ENCODE measurements at regions not wholly inside any gene's neighbourhood (a gene's known extent, or its start where the extent isn't known, plus 50 kb on each side); places are given as distances from the start of the nearest gene placed in this dataset.
"Not testable (repeated sequence)": the region's sequence is repeated elsewhere in the genome, so short reads cannot be mapped to it uniquely, and the experiment has no call there.

DNA sequence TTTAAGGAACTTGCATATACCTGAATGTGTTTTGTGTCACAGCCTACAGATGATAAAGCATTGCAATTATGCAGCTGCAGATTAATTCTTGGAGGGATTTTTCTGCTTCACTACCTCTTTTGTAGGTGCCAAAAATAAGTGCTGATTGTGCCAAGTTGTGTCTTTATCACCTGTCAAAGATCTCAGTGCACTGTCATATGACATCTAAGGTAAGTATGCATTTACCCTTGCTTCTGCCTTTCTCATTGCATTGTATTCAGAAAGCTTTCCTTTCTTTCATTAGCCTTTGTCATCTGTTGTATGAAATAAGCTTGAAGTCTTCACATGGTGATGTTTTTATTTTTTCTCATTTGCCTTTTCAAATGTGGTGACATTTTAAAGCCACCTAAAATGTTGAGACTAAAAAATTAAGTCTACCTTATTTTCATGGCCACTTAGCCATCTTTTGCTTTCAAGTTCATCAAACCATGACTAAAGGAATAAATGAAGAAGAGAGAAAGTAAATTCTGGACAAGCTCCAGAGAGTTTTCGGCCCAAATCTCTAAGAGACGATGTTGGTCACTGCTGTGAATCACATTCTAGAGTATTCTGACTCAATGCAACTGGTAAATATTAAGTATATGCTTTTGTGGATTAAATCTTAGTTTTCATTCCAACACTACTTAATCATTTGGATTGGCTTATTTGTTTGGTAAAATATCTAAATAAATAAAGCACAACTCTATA, 381.8 kb upstream of the EPHA3 start:
- ATAC-seq (no peak), DNase-seq (ENCODE audit: low spot score) (no peak)
- Mint-ChIP-seq H3K9me3 (peaks cover 12% of the 10 kb centered on the region), H3K27ac (no peak overlapping the region), H3K27me3 (no peaks in the 10 kb centered on the region), H3K4me3 (no peak overlapping the region), H3K4me1 (ENCODE audit: low read depth in 2 of 2) (no peaks in the 10 kb centered on the region), H3K36me3 (peaks cover 13% of the 10 kb centered on the region)

DNA sequence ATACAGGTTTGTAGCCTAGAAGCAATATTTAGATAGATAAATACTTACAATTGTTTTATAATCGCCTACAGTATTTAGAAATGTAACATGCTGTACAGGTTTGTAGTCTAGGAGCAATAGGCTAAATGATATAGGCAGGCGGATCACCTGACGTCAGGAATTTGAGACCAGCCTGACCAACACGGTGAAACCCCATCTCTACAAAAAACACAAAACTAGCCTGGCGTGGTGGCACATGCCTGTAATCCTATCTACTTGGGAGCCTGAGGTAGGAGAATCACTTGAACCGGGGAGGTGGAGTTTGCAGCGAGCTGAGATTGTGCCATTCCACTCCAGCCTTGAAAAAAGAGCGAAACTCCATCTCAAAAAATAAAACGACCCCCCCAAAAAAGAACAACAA, 375.2 kb upstream of the EPHA3 start:
- H3K27ac Mint-ChIP-seq: no peak overlapping the region

DNA sequence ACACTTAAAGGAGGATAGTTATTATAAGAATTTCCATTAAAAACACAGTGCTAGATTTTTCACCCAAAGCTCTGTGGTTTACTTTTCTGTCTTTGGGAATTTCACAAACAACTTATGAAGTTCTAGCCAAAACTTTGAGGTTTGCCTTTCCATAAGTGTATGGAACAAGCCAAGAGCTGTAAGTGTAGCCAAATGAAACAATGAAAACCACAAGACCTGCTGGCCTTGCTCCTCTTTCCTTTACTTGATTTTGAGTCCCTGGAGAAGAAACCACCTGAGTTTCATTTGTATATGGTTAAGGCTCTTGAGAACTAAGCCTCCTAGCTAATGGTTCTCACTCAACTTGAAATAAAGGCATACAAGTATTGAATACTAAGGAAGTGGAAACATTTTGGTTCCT, 365.3 kb upstream of the EPHA3 start:
- ATAC-seq (no peak), DNase-seq (ENCODE audit: low spot score) (no peak)
- Mint-ChIP-seq H3K4me3 (no peak overlapping the region), H3K27ac (no peak overlapping the region), H3K9me3 (peaks cover 14% of the 10 kb centered on the region), H3K27me3 (no peaks in the 10 kb centered on the region), H3K4me1 (ENCODE audit: low read depth in 2 of 2) (no peaks in the 10 kb centered on the region), H3K36me3 (peaks cover 6% of the 10 kb centered on the region)

More for the DNA sequence above, 375.2 kb upstream of the EPHA3 start:
- DNase-seq (ENCODE audit: low spot score) (no peak), ATAC-seq (no peak)
- peaks cover 15% of the 10 kb centered on the region for H3K9me3 Mint-ChIP-seq
- H3K36me3 Mint-ChIP-seq: peaks cover 7% of the 10 kb centered on the region
- H3K27me3 Mint-ChIP-seq: no peaks in the 10 kb centered on the region
- H3K4me1 Mint-ChIP-seq (ENCODE audit: low read depth in 2 of 2): no peaks in the 10 kb centered on the region
- no peak overlapping the region for H3K4me3 Mint-ChIP-seq

DNA sequence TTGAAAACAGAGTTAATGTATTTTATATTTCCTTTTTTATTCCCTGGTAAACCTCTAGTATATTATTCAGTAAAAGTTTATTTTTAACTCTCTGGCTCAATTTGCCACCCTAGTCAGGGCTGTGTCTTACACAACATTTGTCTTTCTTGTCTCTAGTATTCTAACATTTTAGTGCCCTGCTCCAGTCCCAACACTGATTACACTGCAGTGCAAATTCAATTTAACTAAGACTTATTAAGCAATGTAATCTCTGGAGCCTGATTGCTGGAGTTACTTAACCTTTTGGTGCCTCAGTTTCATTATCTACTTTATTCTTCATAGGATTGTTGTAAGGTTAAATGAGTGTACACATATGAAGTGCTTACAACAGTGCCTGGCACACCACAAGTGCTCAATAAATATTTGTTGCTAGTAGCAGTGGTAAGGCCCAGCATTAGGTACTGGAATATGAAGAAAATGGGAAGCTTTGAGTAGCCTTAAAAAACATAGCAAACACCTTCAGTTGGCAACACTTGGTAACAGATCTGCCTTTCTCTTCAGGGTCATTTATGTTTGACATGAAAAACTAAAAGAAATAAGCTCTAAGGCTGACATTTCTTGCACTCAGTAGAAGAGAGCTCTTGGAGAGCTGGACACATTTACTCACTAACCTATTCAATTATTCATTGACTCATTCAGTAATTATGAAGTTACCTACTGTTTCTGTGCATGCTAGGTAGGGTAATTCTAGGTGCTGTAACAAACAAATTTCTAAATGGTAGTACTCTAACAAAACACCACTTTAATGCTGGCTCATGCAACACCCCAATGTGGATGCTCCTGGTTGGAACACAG, 364.5 kb upstream of the EPHA3 start:
- Mint-ChIP-seq H3K36me3 (peaks cover 6% of the 10 kb centered on the region), H3K27me3 (no peaks in the 10 kb centered on the region)

DNA sequence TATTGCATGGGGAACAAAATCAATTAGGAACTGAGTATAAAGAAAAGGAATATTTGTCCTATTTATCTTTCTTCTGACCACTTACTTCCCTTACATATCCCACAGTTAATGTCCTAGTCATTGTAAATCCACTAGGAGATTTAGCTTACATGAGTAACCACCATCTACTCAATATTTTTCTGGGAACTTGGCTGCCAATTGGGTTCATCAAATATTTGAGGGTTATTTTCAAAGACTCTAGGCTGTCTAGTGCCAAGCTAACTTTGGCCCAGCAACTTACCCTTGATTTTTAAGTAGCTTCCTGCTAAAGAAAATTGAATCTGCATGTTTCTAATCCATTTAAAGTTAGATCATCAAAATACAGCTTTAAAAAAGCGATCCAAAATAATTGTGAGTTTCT, 362.5 kb upstream of the EPHA3 start:
- Mint-ChIP-seq H3K4me1 (ENCODE audit: low read depth in 2 of 2) (no peaks in the 10 kb centered on the region), H3K27ac (no peak overlapping the region)
- no peak for ATAC-seq

More for the DNA sequence above, 364.5 kb upstream of the EPHA3 start:
- no peak for ATAC-seq
- Mint-ChIP-seq H3K27ac (no peak overlapping the region), H3K4me1 (ENCODE audit: low read depth in 2 of 2) (no peaks in the 10 kb centered on the region), H3K9me3 (peaks cover 14% of the 10 kb centered on the region), H3K4me3 (no peak overlapping the region)
- DNase-seq (ENCODE audit: low spot score): no peak

DNA sequence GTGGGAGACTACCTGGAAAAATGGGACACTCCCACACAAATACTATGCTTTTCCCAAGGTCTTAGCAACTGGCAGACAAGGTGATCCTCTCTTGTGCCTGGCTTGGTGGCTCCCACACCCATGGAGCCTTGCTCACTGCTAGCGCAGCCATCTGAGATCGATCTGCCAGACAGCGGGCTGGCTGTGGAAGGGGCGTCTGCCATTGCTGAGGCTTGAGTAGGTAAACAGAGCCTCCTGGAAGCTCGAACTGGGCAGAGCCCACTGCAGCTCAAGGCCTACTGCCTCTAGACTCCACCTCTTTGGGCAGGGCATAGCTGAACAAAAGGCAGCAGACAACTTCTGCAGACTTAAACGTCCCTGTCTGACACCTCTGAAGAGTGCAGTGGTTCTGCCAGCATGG, 360.3 kb upstream of the EPHA3 start:
- H3K4me1 Mint-ChIP-seq (ENCODE audit: low read depth in 2 of 2); H3K4me3 Mint-ChIP-seq; H3K27me3 Mint-ChIP-seq; DNase-seq (ENCODE audit: low spot score); H3K27ac Mint-ChIP-seq; ATAC-seq: not testable (repeated sequence)
- H3K9me3 Mint-ChIP-seq: peaks cover 25% of the 10 kb centered on the region
- peaks cover 15% of the 10 kb centered on the region for H3K36me3 Mint-ChIP-seq

More for the DNA sequence above, 362.5 kb upstream of the EPHA3 start:
- Mint-ChIP-seq H3K36me3 (peaks cover 14% of the 10 kb centered on the region), H3K9me3 (peaks cover 28% of the 10 kb centered on the region), H3K27me3 (no peaks in the 10 kb centered on the region), H3K4me3 (no peak overlapping the region)
- DNase-seq (ENCODE audit: low spot score): no peak

DNA sequence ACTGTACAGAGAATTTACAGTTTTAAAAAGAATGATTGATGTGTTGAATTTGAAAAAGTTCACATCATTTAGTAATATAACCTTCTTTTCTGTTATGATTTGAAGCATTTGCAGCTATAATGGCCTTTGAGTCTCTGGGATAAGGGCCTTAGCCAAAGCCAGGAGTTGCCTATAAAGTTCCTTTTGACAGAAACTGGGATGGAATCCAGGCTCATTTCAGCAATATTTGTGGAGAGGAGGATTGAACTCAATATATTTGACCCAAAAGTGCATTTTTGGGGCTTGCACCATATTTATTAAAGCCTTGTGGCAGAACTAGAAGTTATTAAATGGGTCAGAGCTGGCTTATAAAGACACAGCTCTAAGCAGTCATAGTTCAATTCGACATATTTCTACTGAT, 348.7 kb upstream of the EPHA3 start:
- Mint-ChIP-seq H3K4me1 (ENCODE audit: low read depth in 2 of 2) (no peaks in the 10 kb centered on the region), H3K27ac (no peak overlapping the region), H3K9me3 (peaks cover 20% of the 10 kb centered on the region), H3K4me3 (no peak overlapping the region), H3K27me3 (no peaks in the 10 kb centered on the region), H3K36me3 (no peaks in the 10 kb centered on the region)
- no peak for ATAC-seq
- no peak for DNase-seq (ENCODE audit: low spot score)

DNA sequence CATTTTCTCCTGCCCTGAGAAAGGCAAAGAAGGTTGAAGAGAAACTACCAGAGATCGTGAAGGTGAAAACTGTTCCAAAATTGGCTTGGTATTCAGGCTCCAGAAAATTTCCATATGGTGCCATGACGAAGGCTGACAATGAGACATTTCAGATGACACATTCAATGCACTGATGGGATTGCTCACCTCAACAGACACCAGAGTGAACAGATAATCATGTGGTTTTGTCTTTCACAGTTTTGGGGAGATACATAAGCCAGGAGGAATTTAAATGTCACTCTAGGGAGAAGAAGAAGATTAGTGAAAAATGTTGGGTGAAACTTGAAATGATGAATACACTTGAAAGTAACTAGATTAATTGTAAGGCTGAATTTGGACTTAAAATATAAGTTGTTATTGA, 339.7 kb upstream of the EPHA3 start:
- H3K27me3 Mint-ChIP-seq: no peaks in the 10 kb centered on the region
- peaks cover 17% of the 10 kb centered on the region for H3K9me3 Mint-ChIP-seq
- no peak overlapping the region for H3K27ac Mint-ChIP-seq
- H3K4me3 Mint-ChIP-seq: no peak overlapping the region
- no peak for ATAC-seq
- DNase-seq (ENCODE audit: low spot score): no peak
- H3K36me3 Mint-ChIP-seq: peaks cover 9% of the 10 kb centered on the region
- H3K4me1 Mint-ChIP-seq (ENCODE audit: low read depth in 2 of 2): no peaks in the 10 kb centered on the region

DNA sequence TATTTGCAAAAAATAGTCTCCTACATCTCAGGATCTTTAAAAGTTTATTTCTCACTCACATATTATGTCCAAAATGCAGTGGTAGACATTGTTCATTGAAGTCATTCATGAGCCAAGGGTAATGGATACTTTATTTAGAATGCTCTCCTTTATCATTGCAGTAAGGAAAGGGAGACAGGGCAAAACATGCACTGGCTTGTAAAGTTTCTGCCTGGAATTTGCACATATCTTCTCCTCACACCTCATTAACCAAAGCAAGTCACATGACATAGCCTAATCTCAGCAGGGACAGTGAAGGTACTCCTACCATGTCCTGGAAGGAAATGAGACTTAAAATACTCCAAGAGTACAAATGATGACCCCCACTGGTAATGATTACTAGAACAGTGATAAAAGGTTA, 333.7 kb upstream of the EPHA3 start:
- Mint-ChIP-seq H3K4me1 (ENCODE audit: low read depth in 2 of 2) (no peaks in the 10 kb centered on the region), H3K4me3 (no peak overlapping the region), H3K9me3 (peaks cover 21% of the 10 kb centered on the region), H3K36me3 (no peaks in the 10 kb centered on the region), H3K27ac (no peak overlapping the region), H3K27me3 (no peaks in the 10 kb centered on the region)
- DNase-seq (ENCODE audit: low spot score): no peak
- no peak for ATAC-seq

DNA sequence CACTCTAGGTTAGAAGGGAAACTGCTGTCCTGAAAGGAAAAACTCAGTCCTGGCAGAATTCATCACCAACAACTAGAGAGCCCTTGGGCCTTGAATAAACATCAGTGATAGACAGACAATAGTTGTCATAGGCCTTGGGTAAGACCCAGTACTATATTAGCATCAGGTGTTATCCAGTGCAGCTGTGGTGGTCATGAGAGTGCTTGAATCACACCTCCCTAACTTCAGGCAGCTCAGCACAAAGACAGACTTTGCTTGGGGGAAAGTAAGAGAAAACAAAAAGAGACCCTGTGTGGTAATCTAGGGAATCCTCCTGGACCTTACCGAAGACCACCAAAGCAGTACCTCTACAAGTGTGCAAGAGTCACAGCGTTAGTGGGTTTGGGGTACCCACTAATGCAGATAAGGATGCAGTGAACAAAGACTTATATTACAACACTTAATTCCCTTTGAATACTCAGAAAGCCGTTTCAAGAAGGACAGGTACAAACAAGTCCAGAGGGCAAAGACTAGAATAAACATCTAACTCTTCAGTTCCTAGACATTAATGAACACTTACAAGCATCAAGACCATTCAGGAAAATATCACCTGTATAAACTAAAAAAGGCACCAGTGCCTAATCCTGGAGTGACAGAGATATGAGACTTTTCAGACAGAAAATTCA, 332.3 kb upstream of the EPHA3 start:
- Mint-ChIP-seq H3K9me3 (peaks cover 13% of the 10 kb centered on the region), H3K27ac (no peak overlapping the region), H3K4me1 (ENCODE audit: low read depth in 2 of 2) (no peaks in the 10 kb centered on the region), H3K4me3 (no peak overlapping the region), H3K36me3 (no peaks in the 10 kb centered on the region), H3K27me3 (no peaks in the 10 kb centered on the region)
- ATAC-seq: no peak
- DNase-seq (ENCODE audit: low spot score): no peak

DNA sequence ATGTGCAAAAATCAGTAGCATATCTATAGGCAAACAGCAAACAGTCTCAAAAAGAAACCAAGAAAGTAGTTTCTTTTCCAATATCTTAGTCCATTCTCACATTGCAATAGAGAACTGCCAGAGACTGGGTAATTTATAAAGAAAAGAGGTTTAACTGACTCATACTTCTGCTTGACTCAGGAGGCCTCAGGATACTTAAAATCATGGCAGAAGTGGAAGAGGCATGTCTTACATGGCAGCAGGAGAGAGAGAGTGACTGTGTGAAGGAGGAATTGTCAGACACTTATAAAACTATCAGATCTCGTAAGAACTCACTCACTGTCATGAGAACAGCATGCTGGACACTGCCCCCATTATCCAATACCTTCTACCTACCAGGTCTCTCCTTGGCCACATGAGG, 327.9 kb upstream of the EPHA3 start:
- no peaks in the 10 kb centered on the region for H3K36me3 Mint-ChIP-seq
- H3K27me3 Mint-ChIP-seq: no peaks in the 10 kb centered on the region
- no peaks in the 10 kb centered on the region for H3K4me1 Mint-ChIP-seq (ENCODE audit: low read depth in 2 of 2)
- DNase-seq (ENCODE audit: low spot score) (no peak), ATAC-seq (no peak)
- H3K9me3 Mint-ChIP-seq: peaks cover 15% of the 10 kb centered on the region
- no peak overlapping the region for H3K4me3 Mint-ChIP-seq
- no peak overlapping the region for H3K27ac Mint-ChIP-seq

DNA sequence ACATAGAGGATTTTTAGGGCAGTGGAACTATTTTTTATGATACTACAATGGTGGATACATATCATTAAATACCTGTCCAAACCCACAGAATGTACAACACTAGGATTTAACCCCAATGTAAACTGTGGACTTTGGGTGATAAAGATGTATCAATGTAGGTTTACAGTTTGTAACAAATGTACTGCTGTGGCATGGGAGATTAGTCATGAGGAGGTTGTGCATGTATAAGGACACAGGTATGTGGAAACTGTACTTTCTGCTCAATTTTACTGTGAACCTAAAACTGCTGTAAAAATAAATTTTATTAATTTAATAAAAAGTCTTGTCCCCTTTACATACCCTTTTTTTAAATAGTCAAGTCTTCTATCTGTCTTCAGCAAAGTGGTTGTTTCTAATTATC, 322.5 kb upstream of the EPHA3 start:
- no peaks in the 10 kb centered on the region for H3K4me1 Mint-ChIP-seq (ENCODE audit: low read depth in 2 of 2)
- ATAC-seq: no peak
- DNase-seq (ENCODE audit: low spot score): no peak
- no peak overlapping the region for H3K27ac Mint-ChIP-seq
- H3K36me3 Mint-ChIP-seq: peaks cover 4% of the 10 kb centered on the region
- H3K9me3 Mint-ChIP-seq: peaks cover 10% of the 10 kb centered on the region
- H3K4me3 Mint-ChIP-seq: no peak overlapping the region
- H3K27me3 Mint-ChIP-seq: no peaks in the 10 kb centered on the region

DNA sequence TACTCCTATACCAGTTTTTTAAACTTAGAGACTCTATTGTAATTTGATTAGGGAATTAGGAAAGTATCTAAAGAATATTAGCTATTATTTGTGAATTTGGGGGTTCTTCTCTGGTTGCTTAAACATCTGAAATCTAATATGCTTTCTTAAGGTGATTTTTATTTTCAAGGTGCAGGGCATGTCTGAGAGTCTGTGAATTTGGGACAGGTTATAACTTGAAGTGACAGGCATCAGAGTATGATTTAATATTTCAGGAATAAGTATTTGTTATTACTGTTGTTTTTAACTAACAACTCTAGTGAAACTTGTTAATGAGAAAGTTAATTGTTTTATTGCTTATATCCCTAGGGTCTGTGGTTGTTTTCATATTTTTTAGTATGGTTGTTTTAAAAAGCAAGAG, 321.6 kb upstream of the EPHA3 start:
- no peak overlapping the region for H3K27ac Mint-ChIP-seq
- no peak for DNase-seq (ENCODE audit: low spot score)
- H3K9me3 Mint-ChIP-seq: peaks cover 10% of the 10 kb centered on the region
- H3K36me3 Mint-ChIP-seq: peaks cover 4% of the 10 kb centered on the region
- H3K4me1 Mint-ChIP-seq (ENCODE audit: low read depth in 2 of 2): no peaks in the 10 kb centered on the region
- ATAC-seq: no peak
- no peak overlapping the region for H3K4me3 Mint-ChIP-seq
- H3K27me3 Mint-ChIP-seq: no peaks in the 10 kb centered on the region

DNA sequence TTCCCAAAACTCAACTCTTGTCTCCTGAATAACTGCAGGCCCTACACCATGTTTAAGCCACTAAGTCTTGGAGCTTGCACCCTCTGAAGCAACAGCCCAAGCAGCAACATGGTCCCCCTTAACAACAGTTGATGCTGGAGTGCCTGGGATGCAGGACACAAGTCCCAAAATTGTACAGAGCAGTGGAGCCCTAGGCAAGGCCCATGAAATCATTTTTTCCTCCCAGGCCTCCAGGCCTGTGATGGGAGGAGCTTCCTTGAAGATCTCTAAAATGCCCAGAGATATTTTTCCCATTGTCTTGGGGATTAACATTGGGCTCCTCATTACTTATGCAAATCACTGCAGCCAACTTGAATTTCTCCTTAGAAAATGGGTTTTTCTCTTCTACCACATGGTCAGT, 311.9 kb upstream of the EPHA3 start:
- H3K4me1 Mint-ChIP-seq (ENCODE audit: low read depth in 2 of 2): no peaks in the 10 kb centered on the region
- H3K9me3 Mint-ChIP-seq: peaks cover 25% of the 10 kb centered on the region
- no peaks in the 10 kb centered on the region for H3K27me3 Mint-ChIP-seq
- peaks cover 16% of the 10 kb centered on the region for H3K36me3 Mint-ChIP-seq
- H3K4me3 Mint-ChIP-seq: no peak overlapping the region
- DNase-seq (ENCODE audit: low spot score): no peak
- no peak overlapping the region for H3K27ac Mint-ChIP-seq
- ATAC-seq: no peak
